ENCODE measurements at regions not wholly inside any gene's neighbourhood (a gene's known extent, or its start where the extent isn't known, plus 50 kb on each side); places are given as distances from the start of the nearest gene placed in this dataset.

DNA sequence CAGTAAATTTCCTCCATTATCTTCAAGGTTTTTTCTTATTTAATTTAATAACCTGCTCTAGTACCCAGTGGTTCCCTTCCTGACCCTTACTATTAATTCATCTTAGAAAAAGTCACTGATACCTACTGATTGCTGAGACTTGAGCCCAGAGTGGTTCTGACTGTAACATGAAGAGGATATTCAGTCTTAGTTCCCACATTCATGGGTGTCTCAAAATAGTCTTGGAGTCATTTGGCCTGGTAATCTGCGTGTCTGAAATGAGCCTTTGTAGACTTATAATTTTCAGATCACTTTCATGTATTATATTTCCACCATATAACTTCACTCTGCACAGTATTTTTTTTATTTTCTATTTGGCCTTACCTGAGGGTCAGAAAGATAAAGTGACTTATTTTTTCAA, 732.0 kb upstream of the KIF2B start:
- Histone ChIP-seq H3K4me3 (ENCODE audit: low read depth in 2 of 2, low read length in 2 of 2) (no peak overlapping the region), H3K4me1 (ENCODE audit: control insufficient read depth, insufficient read depth, low read length) (no peaks in the 10 kb centered on the region), H3K27me3 (ENCODE audit: control insufficient read depth, insufficient read depth, low read length) (no peaks in the 10 kb centered on the region), H3K36me3 (ENCODE audit: control insufficient read depth, insufficient read depth, low read length) (no peaks in the 10 kb centered on the region), H3K27ac (ENCODE audit: low read length) (no peak overlapping the region), H3K9me3 (ENCODE audit: control insufficient read depth, insufficient read depth, low read depth, low read length) (peaks cover 3% of the 10 kb centered on the region; the same call in 1 of the 2 replicates)
- in situ Hi-C loops (cut with HindIII; ENCODE audit: low pct_unique_long_range_greater_than_20kb, low sequenced_read_pairs) = no loop called here
- DNase-seq (ENCODE audit: low read depth, low spot score) (no peak), ATAC-seq (no peak)
- ChIA-PET CTCF (no interaction called here), POLR2A (no interaction called here)
- no TSS peak for BruUV-seq (replicated peaks)
- intact Hi-C loops (cut with micrococcal nuclease; ENCODE audit: unreplicated experiment) = no loop called here
- TF ChIP-seq TCF7L2 (IDR thresholded peaks at IDR 0.05; ENCODE audit: low read depth, low read length) (no peak), POLR2AphosphoS5 (IDR thresholded peaks at IDR 0.05; ENCODE audit: low read depth, low read length) (no peak), SIN3A (IDR thresholded peaks at IDR 0.05; ENCODE audit: borderline replicate concordance, insufficient read depth, low read depth, low read length) (no peak)
- TF ChIP-seq, protein P1, sequence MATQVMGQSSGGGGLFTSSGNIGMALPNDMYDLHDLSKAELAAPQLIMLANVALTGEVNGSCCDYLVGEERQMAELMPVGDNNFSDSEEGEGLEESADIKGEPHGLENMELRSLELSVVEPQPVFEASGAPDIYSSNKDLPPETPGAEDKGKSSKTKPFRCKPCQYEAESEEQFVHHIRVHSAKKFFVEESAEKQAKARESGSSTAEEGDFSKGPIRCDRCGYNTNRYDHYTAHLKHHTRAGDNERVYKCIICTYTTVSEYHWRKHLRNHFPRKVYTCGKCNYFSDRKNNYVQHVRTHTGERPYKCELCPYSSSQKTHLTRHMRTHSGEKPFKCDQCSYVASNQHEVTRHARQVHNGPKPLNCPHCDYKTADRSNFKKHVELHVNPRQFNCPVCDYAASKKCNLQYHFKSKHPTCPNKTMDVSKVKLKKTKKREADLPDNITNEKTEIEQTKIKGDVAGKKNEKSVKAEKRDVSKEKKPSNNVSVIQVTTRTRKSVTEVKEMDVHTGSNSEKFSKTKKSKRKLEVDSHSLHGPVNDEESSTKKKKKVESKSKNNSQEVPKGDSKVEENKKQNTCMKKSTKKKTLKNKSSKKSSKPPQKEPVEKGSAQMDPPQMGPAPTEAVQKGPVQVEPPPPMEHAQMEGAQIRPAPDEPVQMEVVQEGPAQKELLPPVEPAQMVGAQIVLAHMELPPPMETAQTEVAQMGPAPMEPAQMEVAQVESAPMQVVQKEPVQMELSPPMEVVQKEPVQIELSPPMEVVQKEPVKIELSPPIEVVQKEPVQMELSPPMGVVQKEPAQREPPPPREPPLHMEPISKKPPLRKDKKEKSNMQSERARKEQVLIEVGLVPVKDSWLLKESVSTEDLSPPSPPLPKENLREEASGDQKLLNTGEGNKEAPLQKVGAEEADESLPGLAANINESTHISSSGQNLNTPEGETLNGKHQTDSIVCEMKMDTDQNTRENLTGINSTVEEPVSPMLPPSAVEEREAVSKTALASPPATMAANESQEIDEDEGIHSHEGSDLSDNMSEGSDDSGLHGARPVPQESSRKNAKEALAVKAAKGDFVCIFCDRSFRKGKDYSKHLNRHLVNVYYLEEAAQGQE (IDR thresholded peaks at IDR 0.05; ENCODE audit: insufficient read depth in 1 of 2, low read depth in 2 of 2, low read length in 1 of 2) = no peak
- TF ChIP-seq, protein P2, sequence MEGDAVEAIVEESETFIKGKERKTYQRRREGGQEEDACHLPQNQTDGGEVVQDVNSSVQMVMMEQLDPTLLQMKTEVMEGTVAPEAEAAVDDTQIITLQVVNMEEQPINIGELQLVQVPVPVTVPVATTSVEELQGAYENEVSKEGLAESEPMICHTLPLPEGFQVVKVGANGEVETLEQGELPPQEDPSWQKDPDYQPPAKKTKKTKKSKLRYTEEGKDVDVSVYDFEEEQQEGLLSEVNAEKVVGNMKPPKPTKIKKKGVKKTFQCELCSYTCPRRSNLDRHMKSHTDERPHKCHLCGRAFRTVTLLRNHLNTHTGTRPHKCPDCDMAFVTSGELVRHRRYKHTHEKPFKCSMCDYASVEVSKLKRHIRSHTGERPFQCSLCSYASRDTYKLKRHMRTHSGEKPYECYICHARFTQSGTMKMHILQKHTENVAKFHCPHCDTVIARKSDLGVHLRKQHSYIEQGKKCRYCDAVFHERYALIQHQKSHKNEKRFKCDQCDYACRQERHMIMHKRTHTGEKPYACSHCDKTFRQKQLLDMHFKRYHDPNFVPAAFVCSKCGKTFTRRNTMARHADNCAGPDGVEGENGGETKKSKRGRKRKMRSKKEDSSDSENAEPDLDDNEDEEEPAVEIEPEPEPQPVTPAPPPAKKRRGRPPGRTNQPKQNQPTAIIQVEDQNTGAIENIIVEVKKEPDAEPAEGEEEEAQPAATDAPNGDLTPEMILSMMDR (IDR thresholded peaks at IDR 0.05) = no peak

DNA sequence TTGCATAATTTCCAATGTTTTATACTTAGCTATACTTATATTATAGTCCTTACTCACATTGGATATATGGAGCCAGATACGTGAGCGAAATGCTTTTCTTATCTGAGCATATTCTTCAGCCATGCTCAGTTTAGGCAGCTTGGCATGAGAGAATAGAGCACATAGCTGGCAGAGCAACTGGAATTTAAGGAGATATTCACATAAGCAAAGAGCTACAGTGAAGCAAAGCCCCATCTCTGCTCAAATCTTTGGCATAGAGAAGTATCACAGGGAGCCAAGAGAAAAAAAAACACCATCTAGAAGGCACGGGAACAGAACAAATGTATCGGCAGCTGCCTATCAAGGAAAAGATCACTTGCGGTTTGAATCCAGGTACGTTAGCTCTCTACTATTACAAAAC, 734.2 kb upstream of the KIF2B start:
- no peak for TF ChIP-seq SIN3A (IDR thresholded peaks at IDR 0.05; ENCODE audit: borderline replicate concordance, insufficient read depth, low read depth, low read length)
- no peak for TF ChIP-seq POLR2AphosphoS5 (IDR thresholded peaks at IDR 0.05; ENCODE audit: low read depth, low read length)
- TF ChIP-seq, protein P1 (IDR thresholded peaks at IDR 0.05; ENCODE audit: insufficient read depth in 1 of 2, low read depth in 2 of 2, low read length in 1 of 2) = no peak
- TF ChIP-seq TCF7L2 (IDR thresholded peaks at IDR 0.05; ENCODE audit: low read depth, low read length) = no peak
- TF ChIP-seq, protein P2 (IDR thresholded peaks at IDR 0.05) = no peak
- Histone ChIP-seq H3K4me3 (ENCODE audit: low read depth in 2 of 2, low read length in 2 of 2) (no peak overlapping the region), H3K27ac (ENCODE audit: low read length) (no peak overlapping the region), H3K9me3 (ENCODE audit: control insufficient read depth, insufficient read depth, low read depth, low read length) (peaks cover 3% of the 10 kb centered on the region; the same call in 1 of the 2 replicates), H3K4me1 (ENCODE audit: control insufficient read depth, insufficient read depth, low read length) (no peaks in the 10 kb centered on the region), H3K36me3 (ENCODE audit: control insufficient read depth, insufficient read depth, low read length) (no peaks in the 10 kb centered on the region), H3K27me3 (ENCODE audit: control insufficient read depth, insufficient read depth, low read length) (no peaks in the 10 kb centered on the region)
- DNase-seq (ENCODE audit: low read depth, low spot score) (no peak), ATAC-seq (no peak)
- in situ Hi-C loops (cut with HindIII; ENCODE audit: low pct_unique_long_range_greater_than_20kb, low sequenced_read_pairs) (no loop called here), intact Hi-C loops (cut with micrococcal nuclease; ENCODE audit: unreplicated experiment) (loop anchor here (10.0 kb wide), 1 partner anchor 56 kb away; no protein-coding TSS in a partner anchor)
- POLR2A ChIA-PET = interaction anchor here (0.6 kb wide), 1 partner anchor 604 kb away, joined by 3 read pairs; no protein-coding TSS in a partner anchor
- CTCF ChIA-PET = no interaction called here
- no TSS peak for BruUV-seq (replicated peaks)

Measured in Panc1 (cell line).